ENCODE measurements at regions not wholly inside any gene's neighbourhood (a gene's known extent, or its start where the extent isn't known, plus 50 kb on each side); places are given as distances from the start of the nearest gene placed in this dataset.

DNA sequence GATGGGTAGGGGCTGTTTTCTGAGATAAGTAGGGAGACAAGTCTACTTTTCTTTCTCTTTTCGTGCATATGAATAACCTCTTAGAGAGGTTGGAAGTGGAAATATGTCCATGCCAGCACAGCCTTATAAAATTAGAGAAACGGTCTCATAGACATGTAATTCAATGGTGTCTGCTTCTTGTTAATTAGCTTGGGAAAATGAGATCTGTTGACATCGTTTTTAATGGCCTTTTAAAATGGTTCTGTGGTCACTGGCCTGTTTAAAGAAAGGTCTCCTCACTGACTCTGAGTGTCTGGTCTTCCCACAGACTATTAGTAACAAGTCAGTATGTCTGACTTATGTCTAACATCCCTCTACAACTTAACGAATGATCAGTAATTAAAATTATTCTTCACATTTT, 487.1 kb downstream of the SLITRK6 start:
- no peak for TF ChIP-seq POLR2A (IDR thresholded peaks at IDR 0.05; ENCODE audit: low read length)
- TF ChIP-seq GATA1 (IDR thresholded peaks at IDR 0.05; ENCODE audit: low read depth, low read length) = no peak

All from erythroblast (primary cell).